SHP77 treated with DMSO at 0.1 percent for 48 hours (cell line): ENCODE measurements at regions not wholly inside any gene's neighbourhood (a gene's known extent, or its start where the extent isn't known, plus 50 kb on each side); places are given as distances from the start of the nearest gene placed in this dataset.

Source experiments
- DNase-seq: peaks from one replicate; lab custom pipeline; 2025; lab: John Stamatoyannopoulos, UW

DNA sequence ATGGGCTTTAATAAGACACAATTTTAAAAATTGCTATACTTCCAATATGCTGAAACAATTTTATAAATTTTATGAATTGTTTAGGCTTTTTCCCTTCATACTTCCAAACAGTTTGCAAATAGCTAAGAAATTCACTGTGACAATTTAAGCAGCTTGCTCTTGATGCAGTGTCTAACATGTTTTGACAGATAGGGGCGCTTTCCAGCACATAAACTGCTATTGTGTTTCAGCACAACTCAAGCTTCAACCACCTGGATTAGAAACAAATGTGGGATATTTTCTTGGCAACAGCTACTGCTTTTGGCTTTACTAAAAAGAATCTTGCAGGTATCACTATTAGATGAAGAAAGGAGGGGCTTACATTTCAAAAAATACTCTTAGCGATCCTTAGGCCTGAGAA is 565.8 kb upstream of the DPPA4 start:
- no peak for DNase-seq

DNA sequence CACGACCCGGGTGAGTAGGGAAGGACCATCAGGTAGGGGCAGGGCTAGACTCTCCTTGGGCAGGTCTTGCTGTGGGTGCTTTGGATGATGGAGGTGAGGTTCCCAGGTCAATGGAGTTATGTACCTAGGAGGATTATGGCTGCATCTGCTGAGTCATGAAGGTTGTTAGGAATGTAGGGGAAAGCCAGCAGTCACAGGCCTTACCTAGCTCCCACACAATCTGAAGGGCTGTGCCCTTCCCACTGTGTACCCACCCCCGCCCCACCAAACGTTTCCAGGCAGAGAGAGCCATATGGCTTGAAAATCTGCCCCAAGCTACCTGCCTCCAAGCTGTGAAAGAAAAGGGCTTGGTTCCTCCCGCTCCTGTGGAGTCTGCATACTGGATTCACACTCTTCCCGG is 573.4 kb upstream of the DPPA4 start:
- no peak for DNase-seq

GRCh38 chr3:109918740-109919139 is 581.4 kb upstream of the DPPA4 start:
- DNase-seq: no peak

GRCh38 chr3:109920749-109921148 is 583.4 kb upstream of the DPPA4 start:
- no peak for DNase-seq

GRCh38 chr3:109921509-109921908 is 584.2 kb upstream of the DPPA4 start:
- peak; percentile 15 for DNase-seq

- DNase-seq: no peak
Observed at GRCh38 chr3:109922856-109923255, 585.5 kb upstream of the DPPA4 start.

DNA sequence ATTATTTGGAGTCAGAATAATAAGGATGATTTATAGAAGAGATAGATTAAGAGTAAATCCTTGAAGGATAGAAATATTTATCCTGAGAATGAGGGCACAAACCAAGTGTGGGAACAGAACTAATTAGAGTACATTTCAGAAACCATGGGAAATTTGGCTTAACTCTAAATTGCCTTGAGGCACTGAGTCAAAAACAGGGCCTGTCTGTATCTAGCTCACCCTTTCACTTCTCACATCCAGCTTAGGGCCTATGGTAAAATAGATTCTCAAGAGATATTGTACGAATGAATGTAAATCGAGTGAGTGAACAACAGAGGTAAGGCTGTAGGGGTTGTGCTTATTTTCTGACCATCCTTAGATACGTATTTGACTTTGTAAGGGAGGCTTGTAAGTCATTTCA is 586.1 kb upstream of the DPPA4 start:
- DNase-seq: no peak

- DNase-seq: no peak
Observed at GRCh38 chr3:109924196-109924595, 586.9 kb upstream of the DPPA4 start.

DNA sequence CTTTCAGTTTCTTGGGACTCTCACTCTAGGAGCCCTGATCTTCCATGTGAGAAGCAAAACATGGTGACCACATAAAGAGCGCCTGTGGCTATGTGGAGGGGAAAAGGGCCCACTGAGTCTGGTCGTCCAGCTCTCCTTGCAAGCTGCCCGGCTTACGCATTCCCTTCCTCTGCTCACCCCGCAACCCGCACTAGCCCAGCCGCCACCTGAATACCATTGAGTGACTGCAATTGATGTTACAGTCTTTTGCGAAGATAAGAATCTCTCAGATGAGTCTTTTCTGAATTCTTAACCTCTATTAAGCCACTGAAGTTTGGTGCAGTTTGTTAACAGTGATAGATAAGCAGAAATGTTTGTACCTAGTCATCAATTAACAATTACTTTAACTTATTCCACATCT is 589.0 kb upstream of the DPPA4 start:
- no peak for DNase-seq

DNA sequence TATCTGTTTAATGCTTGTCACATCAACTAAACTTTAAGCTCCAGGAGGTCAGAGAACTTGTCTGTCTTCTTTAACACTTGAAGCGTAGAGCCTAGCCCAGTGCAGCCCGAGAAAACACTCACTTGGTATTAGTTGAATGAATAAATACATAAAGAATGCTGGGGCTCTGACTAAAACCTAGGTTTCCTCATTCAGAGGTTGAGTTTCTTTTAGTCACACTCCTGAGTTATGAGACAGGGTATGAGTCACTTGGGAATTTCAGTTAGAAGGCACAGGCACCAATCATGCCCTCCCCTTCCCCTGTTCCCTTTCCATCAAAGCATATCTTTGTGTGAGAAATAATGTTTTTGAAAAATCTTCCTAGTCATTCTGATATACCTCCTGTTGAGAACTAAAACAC is 589.8 kb upstream of the DPPA4 start:
- no peak for DNase-seq

DNA sequence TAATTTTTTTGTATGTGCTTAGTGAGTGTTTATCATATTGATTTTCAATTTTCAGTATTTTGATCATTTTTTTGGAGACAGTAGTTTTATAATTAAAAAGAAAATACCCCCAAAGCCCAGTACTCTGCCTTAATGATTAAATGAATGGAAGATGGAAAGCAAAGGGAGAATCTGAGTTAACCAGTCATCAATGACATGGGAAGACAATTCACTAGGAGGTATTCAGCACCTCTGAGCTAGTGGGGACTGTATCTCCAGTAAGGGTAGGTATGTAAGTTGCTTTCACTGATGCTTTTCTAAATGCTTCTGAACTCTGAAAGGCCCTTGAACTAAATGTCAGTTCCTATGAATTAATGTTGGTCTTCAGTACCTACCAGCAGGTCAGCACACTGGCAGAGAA is 590.4 kb upstream of the DPPA4 start:
- DNase-seq: no peak

DNA sequence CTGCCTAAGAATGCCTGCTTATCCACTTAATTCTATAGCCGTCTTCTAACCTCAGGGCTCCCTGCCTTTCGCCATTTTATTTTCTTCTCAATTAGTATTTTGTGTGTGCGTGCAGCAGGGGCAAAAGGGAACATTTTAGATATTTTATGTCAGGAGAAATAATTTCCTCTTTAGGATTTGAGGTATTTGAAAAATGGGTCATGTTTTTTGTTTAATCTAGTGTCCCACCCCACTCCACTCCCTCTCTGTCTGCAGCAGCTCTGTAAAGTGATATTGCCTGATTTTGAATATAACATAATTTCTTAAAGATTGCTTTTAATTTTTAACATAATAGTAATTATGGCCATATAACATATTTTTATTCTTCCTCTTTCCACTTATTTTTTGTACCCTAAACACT is 593.2 kb upstream of the DPPA4 start:
- no peak for DNase-seq

DNA sequence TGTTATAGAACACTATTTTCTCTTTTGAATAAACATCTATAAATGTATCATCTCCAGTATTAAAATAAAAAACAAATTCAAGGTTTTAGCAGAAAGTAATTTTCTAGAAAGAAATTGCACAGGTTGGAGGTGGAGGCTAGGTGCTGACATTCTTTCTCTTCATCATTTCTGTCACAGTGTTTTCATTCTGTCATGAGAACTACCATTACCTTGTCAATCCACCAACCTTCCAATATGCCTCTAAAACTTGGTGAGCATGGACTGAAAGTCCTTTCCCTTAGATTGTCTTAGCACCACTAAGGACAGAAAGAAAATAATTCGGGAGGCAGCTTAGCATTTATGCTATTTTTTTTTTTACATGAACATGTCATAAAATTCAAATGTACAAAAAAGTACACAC is 596.2 kb upstream of the DPPA4 start:
- DNase-seq: no peak

- no peak for DNase-seq
Observed at GRCh38 chr3:109939817-109940216, 602.5 kb upstream of the DPPA4 start.

- no peak for DNase-seq
Observed at GRCh38 chr3:109943181-109943580, 605.8 kb upstream of the DPPA4 start.

DNA sequence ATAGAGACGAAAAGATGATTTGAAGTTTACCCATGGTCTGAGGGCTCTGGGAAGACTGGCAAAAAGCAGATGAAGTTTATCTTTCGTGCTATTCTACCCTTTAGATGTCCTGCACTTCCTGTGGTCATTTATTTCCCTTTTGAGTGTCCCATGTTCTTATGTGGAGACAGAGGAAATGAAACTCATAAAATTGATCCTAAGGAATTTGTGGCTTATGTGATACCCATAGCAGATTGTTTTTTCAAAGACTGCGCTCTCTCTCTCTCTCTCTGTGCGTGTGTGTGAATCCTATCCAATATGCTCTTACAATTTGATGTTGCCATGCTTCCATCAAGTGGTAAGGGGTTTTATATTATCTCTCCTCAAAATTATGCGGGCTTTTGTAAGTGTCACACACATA is 607.5 kb upstream of the DPPA4 start:
- no peak for DNase-seq

DNA sequence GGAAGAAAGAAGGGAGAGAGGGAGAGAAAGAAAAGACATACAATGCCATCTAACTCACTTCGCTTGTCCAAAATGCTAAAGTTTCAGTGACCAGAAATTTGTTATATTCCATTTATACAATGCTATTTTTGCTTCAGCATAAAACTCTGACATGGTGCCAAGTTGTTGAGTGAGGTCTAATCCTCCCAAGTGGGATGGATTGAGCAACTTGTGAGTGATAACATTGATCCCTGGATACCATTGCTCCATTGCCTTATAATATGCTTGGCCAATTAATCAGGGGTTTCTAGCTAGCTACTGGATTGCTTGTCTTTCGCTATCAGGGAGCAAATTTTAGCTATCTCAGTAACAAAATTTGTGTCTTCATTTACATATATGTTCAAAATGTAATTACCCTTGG is 615.6 kb upstream of the DPPA4 start:
- DNase-seq: no peak

- DNase-seq: peak; percentile 40
Observed at GRCh38 chr3:109963831-109964230, 626.5 kb upstream of the DPPA4 start.

DNA sequence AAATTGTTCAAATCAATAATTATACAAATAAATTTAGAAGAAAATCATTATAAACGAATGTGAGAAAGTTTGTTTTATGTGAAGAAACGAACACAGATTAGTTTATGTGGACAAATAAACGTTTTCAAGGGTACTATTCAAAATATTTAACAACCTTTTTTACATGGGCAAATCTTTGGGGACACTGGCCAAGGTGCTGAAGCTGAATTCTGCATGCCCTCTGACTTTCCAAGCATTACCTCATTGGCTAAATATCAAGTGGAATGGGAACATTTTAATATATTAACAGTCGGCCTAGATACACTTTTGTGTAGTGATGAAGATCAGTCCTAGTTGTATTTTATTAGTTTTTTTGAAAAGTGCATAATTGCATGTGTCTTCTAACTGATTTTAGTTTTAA is 636.4 kb upstream of the DPPA4 start:
- no peak for DNase-seq

DNA sequence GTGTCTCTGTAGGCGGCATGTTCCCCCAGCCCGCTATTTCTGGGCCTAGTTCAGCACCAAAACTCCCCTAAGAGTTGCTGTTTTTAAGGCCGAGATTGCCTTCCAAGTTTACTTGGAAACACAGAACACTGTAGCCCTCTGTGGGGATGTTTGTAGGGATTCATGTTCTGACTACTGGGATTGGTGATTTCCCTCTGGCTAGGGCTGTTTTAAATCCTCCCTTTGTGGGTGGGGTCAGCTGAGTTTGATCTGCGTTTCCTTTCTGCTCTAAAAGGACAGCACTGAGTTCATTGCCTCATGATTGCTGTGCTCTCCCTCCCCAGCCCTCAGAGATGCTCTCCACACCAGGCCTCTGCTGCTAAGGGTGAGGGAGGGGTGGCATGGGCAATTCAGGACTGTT is 640.6 kb upstream of the DPPA4 start:
- no peak for DNase-seq

- DNase-seq: no peak
Observed at GRCh38 chr3:109982201-109982600, 644.9 kb upstream of the DPPA4 start.

DNA sequence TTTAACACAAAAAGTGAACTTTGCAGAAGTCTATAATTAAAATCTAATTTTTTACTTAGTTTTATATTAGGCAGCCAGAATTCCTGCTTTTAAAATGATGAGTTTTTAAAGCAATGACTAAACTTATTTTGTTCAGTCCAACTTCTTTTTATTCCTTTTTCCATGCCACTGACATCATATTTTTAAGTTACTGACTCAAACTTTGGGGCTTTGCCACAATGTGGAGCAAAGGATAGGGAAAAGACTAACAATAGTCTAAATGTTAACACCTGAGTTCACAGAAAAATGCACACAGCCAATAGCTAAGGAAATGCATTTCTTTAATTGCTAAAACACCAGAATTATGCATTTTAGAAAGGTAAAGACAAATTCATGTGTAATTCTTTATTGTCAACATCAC is 647.6 kb upstream of the DPPA4 start:
- DNase-seq: no peak

GRCh38 chr3:109985943-109986555 is 648.7 kb upstream of the DPPA4 start:
- DNase-seq: no peak

DNA sequence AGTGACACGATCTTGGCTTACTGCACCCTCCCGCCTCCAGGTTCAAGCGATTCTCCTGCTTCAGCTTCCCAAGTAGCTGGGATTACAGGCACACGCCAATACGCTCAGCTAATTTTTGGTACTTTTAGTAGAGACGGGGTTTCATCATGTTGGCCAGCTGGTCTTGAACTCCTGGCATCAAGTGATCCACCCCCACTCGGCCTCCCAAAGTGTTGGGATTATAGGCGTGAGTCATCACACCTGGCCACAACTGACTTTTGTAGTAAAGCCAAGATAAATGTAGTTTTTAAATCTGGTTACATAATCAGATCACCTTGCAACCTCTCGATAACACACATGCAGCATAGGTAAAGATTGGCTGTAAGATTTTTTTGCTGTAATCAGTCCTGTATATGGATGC is 657.5 kb upstream of the DPPA4 start:
- DNase-seq: no peak

GRCh38 chr3:109995377-109995776 is 658.0 kb upstream of the DPPA4 start:
- DNase-seq: no peak
